Lung microvascular endothelial cell (primary cell): ENCODE measurements at regions not wholly inside any gene's neighbourhood (a gene's known extent, or its start where the extent isn't known, plus 50 kb on each side); places are given as distances from the start of the nearest gene placed in this dataset.

ENCODE experiments used
- DNase-seq, 2 donors: peaks; one replicate each; pipeline versions ENCODE4 v3.0.0 to v3.0.0-alpha.2; 2010; ENCODE audit warnings: low read depth in 2 of 2

- DNase-seq, result no peak
These were observed 148.0 kb downstream of the PDHA2 start for GRCh38 chr4:95987851-95988250.

GRCh38 chr4:95998311-95998710, 158.4 kb downstream of the PDHA2 start:
- DNase-seq, result no peak

GRCh38 chr4:96003951-96004740, 164.3 kb downstream of the PDHA2 start:
- DNase-seq, result no peak

- DNase-seq, result no peak
These were observed 169.7 kb downstream of the PDHA2 start for GRCh38 chr4:96009427-96010119.

DNA sequence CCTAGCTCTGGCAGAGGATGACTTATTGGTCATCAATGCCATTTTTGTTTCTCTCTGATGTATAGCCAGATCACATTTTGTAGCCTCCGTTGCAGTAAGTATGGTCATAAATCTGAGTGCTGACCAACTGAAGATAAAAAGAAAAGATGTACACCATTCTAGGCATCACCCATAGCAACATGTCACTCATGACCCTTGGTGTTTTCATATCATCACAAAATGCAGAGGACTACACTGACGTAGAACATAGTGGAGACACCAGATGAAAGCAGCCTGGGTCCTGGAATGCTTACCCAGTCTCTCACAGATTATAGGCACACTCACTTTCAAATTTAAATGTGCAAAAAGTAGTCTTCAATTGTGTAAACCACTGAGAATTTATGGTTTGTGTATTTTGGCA, 172.8 kb downstream of the PDHA2 start:
- no peak for DNase-seq

DNA sequence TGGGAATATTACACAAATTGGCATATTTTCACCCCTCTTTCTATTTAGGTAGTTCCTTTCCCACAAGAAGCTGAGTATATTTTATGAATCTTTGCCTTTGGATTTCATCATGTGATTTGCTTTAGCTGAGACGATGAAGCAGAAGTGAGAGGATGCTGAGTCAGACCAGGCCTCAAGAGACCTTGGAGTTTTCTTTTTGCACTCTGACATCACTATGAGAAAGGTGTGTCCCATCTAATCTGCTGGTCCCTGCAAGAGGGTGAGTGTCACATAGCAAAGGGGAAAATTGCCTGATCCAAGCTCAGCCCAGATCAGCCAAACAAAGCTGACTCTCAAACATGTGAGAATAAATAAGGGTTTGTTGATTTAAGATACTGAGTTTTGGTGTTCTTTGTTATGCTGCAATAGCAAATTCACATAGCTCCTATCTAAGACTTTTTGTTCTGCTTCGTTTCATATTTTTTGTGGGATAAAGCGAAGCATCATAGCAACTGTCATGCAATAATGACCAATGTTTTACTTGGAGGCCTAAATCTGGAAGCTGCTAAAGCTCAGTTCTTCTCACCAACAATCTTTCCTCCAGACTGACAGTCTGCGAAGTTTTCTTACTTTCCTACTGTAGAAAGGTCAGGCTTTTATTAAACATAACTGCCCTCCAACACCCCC, 176.9 kb downstream of the PDHA2 start:
- no peak for DNase-seq

DNA sequence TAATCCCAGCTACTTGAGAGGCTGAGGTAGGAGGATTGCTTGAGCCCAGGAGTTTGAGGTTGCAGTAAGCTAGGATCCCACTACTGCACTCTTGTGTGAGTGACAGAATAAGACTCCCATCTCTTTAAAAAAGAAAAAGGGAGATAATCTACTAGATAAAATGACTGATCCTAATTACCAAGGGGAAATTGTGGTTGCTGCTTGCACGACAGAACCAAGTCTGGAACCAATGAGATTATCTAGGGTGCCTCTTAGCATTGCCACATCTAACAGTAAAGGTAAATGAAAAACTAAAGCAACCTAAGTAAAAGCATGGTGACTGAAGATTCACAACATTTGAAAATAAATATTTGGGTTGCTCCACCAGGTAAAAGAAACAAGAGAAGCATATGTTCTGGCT, 185.1 kb downstream of the PDHA2 start:
- DNase-seq, result no peak

- no peak for DNase-seq
These were observed 195.8 kb downstream of the PDHA2 start for GRCh38 chr4:96035727-96036126.

DNA sequence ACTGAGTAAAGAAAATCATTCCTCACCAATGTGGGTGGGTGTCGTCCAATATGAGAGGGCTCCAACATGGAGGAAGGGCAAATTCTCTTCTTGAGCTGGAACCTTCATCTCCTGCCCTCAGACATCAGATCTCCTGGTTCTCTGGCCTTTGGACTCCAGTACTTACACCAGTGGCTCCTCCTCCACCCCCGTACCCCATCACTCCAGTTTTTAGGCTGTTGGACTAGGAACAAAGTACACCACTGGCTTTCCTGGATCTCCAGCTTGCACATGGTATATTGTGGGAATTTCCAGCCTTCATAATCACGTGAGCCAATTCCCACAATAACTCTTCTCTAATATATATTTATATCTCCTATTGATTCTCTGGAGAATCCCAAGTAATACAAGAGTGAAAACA, 196.9 kb downstream of the PDHA2 start:
- no peak for DNase-seq

DNA sequence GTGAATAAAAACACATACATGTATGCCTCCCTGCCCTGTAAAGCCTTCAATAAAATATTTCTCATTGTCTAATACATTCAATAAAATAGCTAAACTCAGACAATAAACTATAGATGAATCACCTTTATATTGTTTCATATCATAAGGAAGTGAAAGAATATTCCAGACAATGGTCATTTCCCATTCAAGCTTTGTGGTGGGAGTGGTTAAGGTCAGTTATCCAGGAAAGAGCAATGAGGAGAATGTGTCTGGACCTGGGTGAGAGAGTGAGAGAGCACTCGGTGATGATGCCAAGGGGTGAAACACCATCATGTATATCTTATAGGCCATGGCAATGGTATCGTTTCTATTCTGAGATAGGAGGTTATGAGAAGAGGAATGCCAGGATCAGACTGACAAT, 197.8 kb downstream of the PDHA2 start:
- DNase-seq, result no peak

DNA sequence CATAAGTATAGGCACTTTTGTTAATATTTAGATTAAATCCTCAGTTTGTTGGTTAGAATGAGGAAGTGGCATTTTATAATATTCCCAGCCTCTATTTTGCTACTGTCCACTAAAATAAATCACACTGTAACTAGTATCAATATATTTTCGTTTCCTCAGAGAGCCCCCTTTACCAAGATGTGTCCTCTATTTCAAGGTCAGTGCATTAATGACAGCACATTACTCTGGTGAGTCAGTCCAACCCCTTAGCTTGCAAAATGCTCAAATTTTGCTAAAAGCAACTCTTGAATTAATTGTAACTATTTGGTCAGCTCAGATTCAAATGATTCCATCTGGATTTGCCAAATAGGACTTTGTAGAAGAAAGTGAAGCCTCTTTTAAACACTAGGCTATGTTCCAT, 199.3 kb downstream of the PDHA2 start:
- DNase-seq, result no peak

- no peak for DNase-seq
These were observed 200.0 kb downstream of the PDHA2 start for GRCh38 chr4:96039803-96040436.

DNA sequence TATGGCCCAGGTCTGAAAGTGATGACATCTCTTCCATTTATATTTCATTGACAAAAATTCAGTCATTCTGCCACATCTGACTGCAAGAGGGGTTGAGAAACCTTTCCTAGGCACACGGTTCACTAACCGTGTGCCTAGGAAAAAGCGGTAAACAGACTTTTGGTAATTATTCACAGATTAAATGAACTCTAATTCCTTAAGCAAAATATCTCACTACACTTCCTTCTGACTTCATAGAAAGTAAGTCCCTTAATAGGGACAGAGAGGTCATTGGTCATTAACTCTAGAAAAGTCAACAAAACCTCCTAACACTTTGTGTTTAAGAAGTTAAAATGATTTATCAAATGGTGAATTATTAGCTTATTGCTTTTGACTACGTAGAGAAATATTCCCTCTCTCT, 205.1 kb downstream of the PDHA2 start:
- DNase-seq, result no peak

- no peak for DNase-seq
These were observed 212.9 kb downstream of the PDHA2 start for GRCh38 chr4:96052827-96053226.

DNA sequence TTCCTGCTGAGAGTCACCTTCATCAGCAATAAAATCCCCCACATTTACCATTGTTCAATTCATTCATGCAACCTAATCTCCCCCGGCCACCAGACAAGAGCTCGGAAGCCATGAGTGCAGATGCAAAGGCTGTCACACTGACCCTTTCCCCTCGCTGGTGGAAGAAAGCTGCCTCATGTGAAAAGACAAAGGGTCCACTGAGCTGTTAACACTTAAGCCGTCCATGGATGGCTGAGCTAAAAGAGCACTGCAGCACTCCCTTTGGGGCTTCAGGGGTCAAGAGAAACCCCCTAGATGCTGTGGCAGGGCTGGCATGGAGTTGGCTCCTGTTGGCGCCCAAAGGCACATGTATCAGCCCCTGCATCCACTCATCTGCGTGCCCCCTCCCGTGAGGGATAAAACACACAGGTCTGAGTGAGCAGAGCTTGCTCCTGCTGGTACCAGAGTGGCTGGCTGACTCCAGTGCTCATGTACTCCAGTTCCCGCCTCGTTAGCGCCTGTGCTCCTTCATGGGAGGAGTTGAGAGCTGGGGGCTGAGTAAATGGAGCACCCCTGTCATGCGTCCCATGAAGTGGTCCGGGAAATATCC, 216.5 kb downstream of the PDHA2 start:
- DNase-seq, result no peak

- no peak for DNase-seq
These were observed 223.7 kb downstream of the PDHA2 start for GRCh38 chr4:96063639-96064038.

GRCh38 chr4:96073461-96073860, 233.6 kb downstream of the PDHA2 start:
- no peak for DNase-seq

- no peak for DNase-seq
These were observed 252.3 kb downstream of the PDHA2 start for GRCh38 chr4:96092151-96092705.

DNA sequence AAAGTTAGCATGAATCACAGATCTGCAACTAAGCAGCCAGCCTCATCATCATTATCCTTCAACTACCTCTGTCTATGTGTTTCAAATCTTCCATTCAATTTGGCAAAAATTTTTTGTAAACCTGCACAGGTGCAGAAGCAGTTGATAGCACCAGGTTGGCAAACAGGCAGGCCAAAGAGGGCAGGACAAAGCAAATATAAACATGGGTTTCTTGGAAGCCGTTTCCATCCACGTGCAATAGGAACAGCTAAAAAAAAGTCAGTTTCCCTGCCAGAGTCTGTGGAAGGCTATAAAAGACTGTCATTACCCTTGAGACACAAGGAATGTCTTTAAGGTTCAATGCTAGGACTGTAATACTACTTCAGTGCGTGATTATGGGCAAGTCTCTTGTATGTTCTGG, 253.2 kb downstream of the PDHA2 start:
- no peak for DNase-seq

GRCh38 chr4:96093563-96093962, 253.7 kb downstream of the PDHA2 start:
- no peak for DNase-seq

DNA sequence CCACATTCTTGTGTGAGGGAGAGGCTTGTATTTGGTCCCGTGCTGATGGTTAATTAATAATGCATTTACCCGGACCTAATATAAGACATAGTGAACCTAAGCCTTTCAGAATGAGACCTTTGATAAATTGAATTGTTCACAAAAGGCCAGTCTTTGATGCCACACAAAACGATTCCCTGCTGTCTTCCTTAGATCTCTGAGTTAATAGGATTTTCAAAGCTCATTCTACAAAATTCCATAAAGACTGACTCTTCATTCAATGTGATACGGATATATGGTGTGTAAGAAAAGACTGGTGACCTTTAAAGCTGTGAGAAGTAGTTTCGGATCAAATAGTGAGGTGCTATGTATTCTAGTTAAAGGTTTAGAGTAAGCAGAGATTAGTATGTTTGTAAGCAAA, 254.3 kb downstream of the PDHA2 start:
- DNase-seq, result no peak
